ENCODE measurements at regions not wholly inside any gene's neighbourhood (a gene's known extent, or its start where the extent isn't known, plus 50 kb on each side); places are given as distances from the start of the nearest gene placed in this dataset.

DNA sequence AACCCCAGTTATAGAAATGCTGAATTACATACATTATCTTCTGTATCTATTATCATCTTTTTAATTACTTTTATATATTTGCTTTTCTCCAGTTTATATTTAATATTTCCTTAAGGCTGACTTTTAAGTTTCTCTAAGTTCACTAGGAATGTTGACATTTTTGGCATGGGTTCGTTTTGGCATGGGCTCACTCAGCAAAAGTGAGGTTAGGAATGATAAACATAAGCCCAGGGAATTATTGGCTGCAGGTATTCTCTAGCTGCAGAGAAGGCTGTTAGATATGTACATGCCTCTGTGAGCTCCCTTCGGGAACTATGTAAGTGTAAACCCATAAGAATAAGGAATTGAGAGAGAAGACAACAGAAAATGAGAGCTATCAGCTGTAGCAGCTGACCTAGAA lies 63.6 kb upstream of the RAB18 start:
- TF ChIP-seq CTCF (IDR thresholded peaks at IDR 0.05) = no peak
- DNase-seq (ENCODE audit: low spot score) (no peak), ATAC-seq (ENCODE audit: low FRiP score) (no peak)

DNA sequence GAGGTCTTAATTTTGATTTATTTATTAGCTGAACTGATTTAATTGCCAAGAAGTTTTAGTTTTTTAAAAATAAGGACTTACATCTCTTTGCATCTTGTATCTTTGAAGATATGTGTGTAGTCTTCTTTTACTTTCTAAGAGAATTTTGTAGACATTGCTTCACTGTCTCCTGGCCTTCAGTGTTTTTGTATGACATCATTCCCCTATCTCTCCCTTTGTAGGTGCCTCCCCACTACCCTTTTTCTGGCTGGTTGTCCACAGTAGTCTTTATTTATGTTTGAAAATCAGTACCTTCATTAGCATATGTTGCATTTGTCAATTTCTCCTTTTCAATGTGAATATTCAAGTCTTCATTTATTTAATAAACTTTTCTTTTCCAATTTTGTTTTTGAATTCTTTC lies 64.1 kb upstream of the RAB18 start:
- TF ChIP-seq CTCF (IDR thresholded peaks at IDR 0.05) = no peak
- DNase-seq (ENCODE audit: low spot score) (no peak), ATAC-seq (ENCODE audit: low FRiP score) (no peak)

GRCh38 chr10:27439101-27439500 lies 65.0 kb upstream of the RAB18 start:
- ATAC-seq (ENCODE audit: low FRiP score) (no peak), DNase-seq (ENCODE audit: low spot score) (no peak)
- no peak for TF ChIP-seq CTCF (IDR thresholded peaks at IDR 0.05)

DNA sequence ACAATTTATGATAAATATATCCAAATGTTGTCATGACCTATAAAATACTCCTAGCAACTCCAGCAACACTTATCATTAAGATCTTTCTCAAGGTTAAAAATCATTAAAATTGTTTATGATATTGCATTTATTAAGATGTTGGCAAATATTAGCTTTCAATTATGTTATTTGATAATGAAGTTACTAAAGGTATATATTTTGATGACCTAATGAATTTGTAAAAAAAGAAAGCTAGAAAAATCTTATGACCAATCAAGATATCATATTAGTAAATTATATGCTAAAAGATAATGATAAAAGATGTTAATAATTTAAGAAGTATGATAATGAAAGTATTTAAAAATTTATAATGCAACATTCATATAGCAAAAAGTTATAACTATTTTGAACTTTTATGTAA lies 66.3 kb upstream of the RAB18 start:
- ATAC-seq (ENCODE audit: low FRiP score) (no peak), DNase-seq (ENCODE audit: low spot score) (no peak)
- TF ChIP-seq CTCF (IDR thresholded peaks at IDR 0.05) = no peak

DNA sequence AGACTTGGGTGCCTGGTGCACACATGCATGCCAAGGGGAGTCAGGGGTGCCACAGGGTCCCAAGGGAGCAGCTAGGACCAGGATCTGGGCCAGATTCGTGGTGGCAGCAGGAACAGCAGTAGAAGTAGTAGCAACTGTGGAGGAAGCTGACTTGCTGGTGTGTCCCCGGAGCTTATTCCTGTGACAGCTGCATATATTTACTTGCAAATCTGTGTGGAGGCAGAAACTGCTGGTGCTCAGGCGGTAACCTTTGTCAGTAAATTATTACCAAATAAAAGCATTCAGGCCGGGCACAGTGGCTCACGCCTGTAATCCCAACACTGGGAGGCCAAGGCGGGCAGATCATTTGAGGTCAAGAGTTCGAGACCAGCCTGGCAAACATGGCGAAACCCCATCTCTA lies 67.4 kb upstream of the RAB18 start:
- no peak for TF ChIP-seq CTCF (IDR thresholded peaks at IDR 0.05)
- ATAC-seq (ENCODE audit: low FRiP score) (no peak), DNase-seq (ENCODE audit: low spot score) (no peak)

GRCh38 chr10:27433976-27434375 lies 70.1 kb upstream of the RAB18 start:
- no peak for ATAC-seq (ENCODE audit: low FRiP score)
- TF ChIP-seq CTCF (IDR thresholded peaks at IDR 0.05) = no peak
- no peak for DNase-seq (ENCODE audit: low spot score)

DNA sequence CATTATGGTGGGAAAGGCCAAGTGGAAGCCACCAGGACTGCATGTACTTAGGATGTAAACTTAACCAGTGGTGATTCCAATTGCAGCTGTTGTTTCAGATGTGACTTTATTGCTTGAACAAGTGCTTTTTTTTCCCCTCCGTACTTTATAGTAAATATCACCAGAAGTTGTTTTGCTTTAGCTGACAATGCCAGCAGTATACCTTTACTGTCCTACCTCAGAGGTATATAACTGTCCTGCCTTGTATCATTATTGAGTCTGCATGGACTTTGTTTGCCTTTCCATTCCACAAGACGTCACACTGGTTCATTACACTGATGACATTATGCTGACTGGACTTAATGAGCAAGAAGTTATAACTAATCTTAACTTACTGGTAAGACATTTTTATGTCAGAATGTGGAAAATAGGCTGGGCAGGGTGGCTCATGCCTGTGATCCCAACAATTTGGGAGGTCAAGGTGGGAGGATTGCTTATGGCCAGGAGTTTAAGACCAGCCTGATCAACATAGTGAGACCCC lies 77.1 kb upstream of the RAB18 start:
- ATAC-seq (ENCODE audit: low FRiP score) (no peak), DNase-seq (ENCODE audit: low spot score) (no peak)
- no peak for TF ChIP-seq CTCF (IDR thresholded peaks at IDR 0.05)
